Keratinocyte (primary cell): ENCODE measurements at regions not wholly inside any gene's neighbourhood (a gene's known extent, or its start where the extent isn't known, plus 50 kb on each side); places are given as distances from the start of the nearest gene placed in this dataset.

ENCODE experiments used
- DNase-seq: peaks from one replicate; pipeline ENCODE4 v3.0.0-alpha.2; 2011; ENCODE audit warnings: low read depth, missing footprints, low spot score
- FAIRE-seq: peaks from 2 replicates; lab custom pipeline; 2011; peaks lifted over from hg19 to GRCh38; lab: Jason Lieb, UNC
- H2AFZ ChIP-seq: 2 replicates; pipeline ENCODE4 v1.6.0; 2012; ENCODE audit warnings: low read length, control low read depth, inconsistent platforms; ENCODE audit not compliant: control insufficient read depth
- H3K27ac ChIP-seq: 2 replicates; pipeline ENCODE4 v1.5.1; 2011; ENCODE audit warnings: low read length; ENCODE audit not compliant: control insufficient read depth, insufficient read depth
- H3K27me3 ChIP-seq: 3 replicates; pipeline ENCODE4 v1.6.0; 2011; ENCODE audit warnings: low read length; ENCODE audit not compliant: control insufficient read depth, insufficient read depth; ENCODE audit errors: extremely low read depth
- H3K36me3 ChIP-seq, 2 experiments: 2 replicates in 1 of 2; 3 replicates in 1 of 2; pipeline ENCODE4 v1.5.1; 2011; ENCODE audit warnings: low read length in 2 of 2, mild to moderate bottlenecking in 1 of 2; ENCODE audit not compliant: control insufficient read depth in 2 of 2, insufficient read depth in 2 of 2; ENCODE audit errors: extremely low read depth in 1 of 2
- H3K4me1 ChIP-seq: 3 replicates; pipeline ENCODE4 v1.5.1; 2011; ENCODE audit warnings: low read length; ENCODE audit not compliant: control insufficient read depth, insufficient read depth; ENCODE audit errors: extremely low read depth
- H3K4me2 ChIP-seq: 3 replicates; pipeline ENCODE4 v1.6.0; 2011; ENCODE audit warnings: low read depth, low read length; ENCODE audit not compliant: control insufficient read depth, insufficient read depth; ENCODE audit errors: extremely low read depth
- H3K4me3 ChIP-seq, 3 experiments: fragments of 200-600 bp in 1 of 3; sonication (generic) in 1 of 3; 2 replicates in 2 of 3; 3 replicates in 1 of 3; pipeline ENCODE4 v1.5.1; 2011 to 2016; ENCODE audit warnings: low read length in 3 of 3, mild to moderate bottlenecking in 3 of 3, control low read depth in 2 of 3, inconsistent platforms in 1 of 3, low read depth in 1 of 3, mixed read lengths in 1 of 3, mixed run types in 1 of 3, moderate library complexity in 1 of 3; ENCODE audit not compliant: control insufficient read depth in 2 of 3, insufficient read depth in 2 of 3; ENCODE audit errors: extremely low read depth in 1 of 3
- H3K79me2 ChIP-seq: 2 replicates; pipeline ENCODE4 v1.6.0; 2012; ENCODE audit warnings: low read length; ENCODE audit not compliant: control insufficient read depth, insufficient read depth
- H3K9ac ChIP-seq: 3 replicates; pipeline ENCODE4 v1.6.0; 2011; ENCODE audit warnings: low read length; ENCODE audit not compliant: control insufficient read depth, insufficient read depth; ENCODE audit errors: extremely low read depth
- H3K9me1 ChIP-seq: 3 replicates; pipeline ENCODE4 v1.6.0; 2011; ENCODE audit warnings: low read length; ENCODE audit not compliant: control insufficient read depth, insufficient read depth; ENCODE audit errors: extremely low read depth
- H3K9me3 ChIP-seq: 2 replicates; pipeline ENCODE4 v1.5.1; 2012; ENCODE audit warnings: low read depth, low read length; ENCODE audit not compliant: control insufficient read depth
- H4K20me1 ChIP-seq: 3 replicates; pipeline ENCODE4 v1.6.0; 2011; ENCODE audit warnings: low read length; ENCODE audit not compliant: control insufficient read depth, insufficient read depth; ENCODE audit errors: extremely low read depth
- EZH2 ChIP-seq: IDR thresholded peaks from one replicate; pipeline ENCODE4 v1.6.1; 2012; ENCODE audit warnings: inconsistent platforms, mild to moderate bottlenecking, low read length, moderate library complexity
- dilution Hi-C: fragments of 300-500 bp; cut with MboI; formaldehyde crosslinking; loops from one replicate; pipeline ENCODE4 v1.7.0; 2020; ENCODE audit warnings: low sequenced_read_pairs; ENCODE audit not compliant: extremely low pct_ligation_motif_present
- TF ChIP-seq, protein P1 (sequence below), 3 experiments: IDR thresholded peaks in 1 of 3; conservative IDR thresholded peaks in 1 of 3; optimal IDR thresholded peaks in 1 of 3; 2 replicates in 2 of 3; 3 replicates in 1 of 3; pipeline versions ENCODE3 to v1.5.1; 2011; ENCODE audit warnings: low read length in 3 of 3, mild to moderate bottlenecking in 3 of 3, moderate library complexity in 2 of 3, control low read depth in 1 of 3, inconsistent platforms in 1 of 3; ENCODE audit not compliant: insufficient read depth in 2 of 3; ENCODE audit errors: extremely low read depth in 1 of 3

DNA sequence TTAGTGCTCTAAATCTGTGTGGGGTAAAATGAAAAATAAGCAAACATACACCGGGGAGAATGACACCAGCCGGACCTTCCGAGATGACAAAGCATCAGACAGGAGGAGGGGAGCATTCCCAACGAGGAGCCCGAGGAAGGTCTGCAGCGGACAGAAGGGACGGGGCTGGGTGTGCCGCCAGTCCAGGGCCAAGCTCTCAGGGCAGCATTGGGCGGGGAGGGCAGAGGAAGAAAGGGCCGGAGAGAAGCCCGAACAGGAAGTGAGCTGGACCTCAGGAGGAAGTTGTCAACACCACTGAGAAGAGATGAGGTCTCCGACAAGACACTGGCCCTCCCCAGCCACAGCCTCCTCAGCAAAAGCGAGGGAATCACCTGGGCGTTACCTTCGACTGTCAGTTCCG lies 182.6 kb upstream of the RNF32 start:
- no peaks in the 10 kb centered on the region for H3K4me1 ChIP-seq
- FAIRE-seq (no peak), DNase-seq (no peak)
- no peaks in the 10 kb centered on the region for H3K79me2 ChIP-seq
- no peak overlapping the region for H2AFZ ChIP-seq
- peaks cover 3% of the 10 kb centered on the region for H3K9me3 ChIP-seq
- no peaks in the 10 kb centered on the region for H3K27me3 ChIP-seq
- H3K36me3 ChIP-seq = no peaks in the 10 kb centered on the region
- no peak overlapping the region for H3K9ac ChIP-seq
- H3K4me2 ChIP-seq = no peak overlapping the region
- H3K9me1 ChIP-seq = no peaks in the 10 kb centered on the region
- TF ChIP-seq, protein P1, sequence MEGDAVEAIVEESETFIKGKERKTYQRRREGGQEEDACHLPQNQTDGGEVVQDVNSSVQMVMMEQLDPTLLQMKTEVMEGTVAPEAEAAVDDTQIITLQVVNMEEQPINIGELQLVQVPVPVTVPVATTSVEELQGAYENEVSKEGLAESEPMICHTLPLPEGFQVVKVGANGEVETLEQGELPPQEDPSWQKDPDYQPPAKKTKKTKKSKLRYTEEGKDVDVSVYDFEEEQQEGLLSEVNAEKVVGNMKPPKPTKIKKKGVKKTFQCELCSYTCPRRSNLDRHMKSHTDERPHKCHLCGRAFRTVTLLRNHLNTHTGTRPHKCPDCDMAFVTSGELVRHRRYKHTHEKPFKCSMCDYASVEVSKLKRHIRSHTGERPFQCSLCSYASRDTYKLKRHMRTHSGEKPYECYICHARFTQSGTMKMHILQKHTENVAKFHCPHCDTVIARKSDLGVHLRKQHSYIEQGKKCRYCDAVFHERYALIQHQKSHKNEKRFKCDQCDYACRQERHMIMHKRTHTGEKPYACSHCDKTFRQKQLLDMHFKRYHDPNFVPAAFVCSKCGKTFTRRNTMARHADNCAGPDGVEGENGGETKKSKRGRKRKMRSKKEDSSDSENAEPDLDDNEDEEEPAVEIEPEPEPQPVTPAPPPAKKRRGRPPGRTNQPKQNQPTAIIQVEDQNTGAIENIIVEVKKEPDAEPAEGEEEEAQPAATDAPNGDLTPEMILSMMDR (optimal IDR thresholded peaks at IDR 0.05 in 1 of 3, IDR thresholded peaks at IDR 0.05 in 1 of 3, conservative IDR thresholded peaks at IDR 0.05 in 1 of 3; ENCODE audit: extremely low read depth in 1 of 3, insufficient read depth in 2 of 3, low read length in 3 of 3) = no peak
- no peak for TF ChIP-seq EZH2
- H3K4me3 ChIP-seq = no peak overlapping the region
- H4K20me1 ChIP-seq = no peaks in the 10 kb centered on the region
- H3K27ac ChIP-seq = no peak overlapping the region
- dilution Hi-C loops = no loop called here

DNA sequence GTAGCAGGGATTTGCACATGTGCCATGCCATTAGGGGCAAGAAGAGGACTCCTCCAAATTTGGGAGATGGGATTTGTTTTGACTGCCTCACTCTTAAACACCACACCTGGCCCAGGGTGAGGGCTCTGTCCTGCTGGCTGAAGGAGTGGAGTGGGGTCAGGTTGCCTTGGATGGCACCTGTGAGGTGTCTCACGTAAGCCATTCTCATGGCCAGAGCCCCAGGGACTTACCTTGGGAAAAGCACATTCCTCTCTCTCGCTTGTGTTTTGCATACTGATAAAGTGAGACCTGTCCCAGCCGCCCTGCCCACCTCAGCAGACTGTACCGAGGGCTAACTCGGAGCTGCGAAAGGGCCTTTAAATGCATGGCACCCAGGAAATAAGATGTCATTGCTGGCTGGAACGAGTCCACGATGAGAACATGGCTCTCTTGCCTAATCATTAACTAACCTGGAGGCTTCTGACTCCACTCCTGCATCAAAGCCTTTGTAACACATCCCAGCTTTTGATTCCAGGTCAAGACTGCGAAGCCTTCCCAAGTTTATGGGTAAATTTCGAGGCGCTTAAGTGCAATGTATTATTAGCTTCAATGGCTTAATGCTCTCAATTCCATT lies 184.0 kb upstream of the RNF32 start:
- Histone ChIP-seq H4K20me1 (no peaks in the 10 kb centered on the region), H3K4me3 (no peak overlapping the region), H3K79me2 (no peaks in the 10 kb centered on the region), H3K9ac (no peak overlapping the region), H2AFZ (no peak overlapping the region), H3K27me3 (no peaks in the 10 kb centered on the region), H3K4me2 (no peak overlapping the region), H3K27ac (no peak overlapping the region), H3K9me1 (no peaks in the 10 kb centered on the region), H3K4me1 (no peaks in the 10 kb centered on the region), H3K9me3 (peaks cover 3% of the 10 kb centered on the region), H3K36me3 (no peaks in the 10 kb centered on the region)
- DNase-seq (no peak), FAIRE-seq (no peak)
- dilution Hi-C loops = no loop called here
- TF ChIP-seq EZH2 = no peak
- TF ChIP-seq, protein P1 (optimal IDR thresholded peaks at IDR 0.05 in 1 of 3, IDR thresholded peaks at IDR 0.05 in 1 of 3, conservative IDR thresholded peaks at IDR 0.05 in 1 of 3; ENCODE audit: extremely low read depth in 1 of 3, insufficient read depth in 2 of 3, low read length in 3 of 3) = no peak
